Fibroblast of villous mesenchyme (primary cell): ENCODE measurements at regions not wholly inside any gene's neighbourhood (a gene's known extent, or its start where the extent isn't known, plus 50 kb on each side); places are given as distances from the start of the nearest gene placed in this dataset.
"Not testable (repeated sequence)": the region's sequence is repeated elsewhere in the genome, so short reads cannot be mapped to it uniquely, and the experiment has no call there.

ENCODE experiments used
- DNase-seq: peaks from one replicate; pipeline ENCODE4 v3.0.0-alpha.2; 2010; ENCODE audit warnings: low read depth
- H3K4me3 ChIP-seq: 2 replicates; pipeline ENCODE4 v1.5.1; 2011; ENCODE audit warnings: low read depth, mild to moderate bottlenecking, low read length
- CTCF ChIP-seq: IDR thresholded peaks from 2 replicates; pipeline ENCODE4 v1.5.1; 2012; ENCODE audit warnings: low read depth, mild to moderate bottlenecking, low read length; ENCODE audit not compliant: insufficient read depth

- TF ChIP-seq CTCF = no peak
- no peak for DNase-seq
- no peak overlapping the region for H3K4me3 ChIP-seq
Observed at GRCh38 chr11:122404571-122404970, 251.0 kb upstream of the UBASH3B start.

- H3K4me3 ChIP-seq = not testable (repeated sequence)
- peak; percentile 18 for DNase-seq
Observed at GRCh38 chr11:122401581-122401980, 253.9 kb upstream of the UBASH3B start.

- no peak for DNase-seq
- TF ChIP-seq CTCF = no peak
- no peak overlapping the region for H3K4me3 ChIP-seq
Observed at GRCh38 chr11:122399375-122399774, 256.1 kb upstream of the UBASH3B start.

DNA sequence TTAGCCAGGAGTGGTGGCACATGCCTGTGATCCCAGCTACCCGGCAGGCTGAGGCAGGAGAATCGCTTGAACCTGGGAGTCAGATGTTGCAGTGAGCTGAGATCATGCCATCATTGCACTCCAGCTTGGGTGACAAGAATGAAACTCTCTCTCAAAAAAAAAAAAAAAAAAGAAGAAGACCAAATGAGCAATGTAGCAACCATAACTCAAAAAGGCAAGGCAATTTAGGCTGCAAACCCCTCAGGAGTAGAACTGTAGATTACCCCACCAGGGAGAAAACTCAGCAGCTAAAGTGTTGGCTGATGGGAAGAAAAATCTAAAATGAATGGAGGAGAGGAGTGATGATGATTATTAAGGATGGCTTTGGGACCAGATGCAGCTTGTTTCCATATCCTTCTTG lies 256.7 kb upstream of the UBASH3B start:
- H3K4me3 ChIP-seq = no peak overlapping the region
- no peak for TF ChIP-seq CTCF
- no peak for DNase-seq

DNA sequence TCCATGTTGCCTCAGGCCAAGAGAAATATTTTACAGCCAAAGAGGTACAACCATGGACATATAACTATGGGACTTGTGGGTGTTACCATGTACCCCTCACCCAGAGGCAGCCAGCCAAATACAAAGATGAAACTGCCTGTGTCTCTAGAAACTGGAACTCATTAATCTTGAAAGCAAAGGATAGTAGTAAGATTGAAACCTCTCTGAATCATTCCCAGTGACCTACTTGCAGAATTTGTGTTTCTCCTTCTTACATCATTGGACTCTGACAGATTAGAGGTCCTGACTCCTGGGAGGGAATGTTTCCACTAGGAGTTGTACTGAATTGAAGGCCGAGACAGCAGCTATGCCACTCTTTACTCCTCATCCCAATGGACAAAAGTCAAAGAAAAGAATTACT lies 257.4 kb upstream of the UBASH3B start:
- H3K4me3 ChIP-seq = no peak overlapping the region
- no peak for TF ChIP-seq CTCF
- DNase-seq = no peak

DNA sequence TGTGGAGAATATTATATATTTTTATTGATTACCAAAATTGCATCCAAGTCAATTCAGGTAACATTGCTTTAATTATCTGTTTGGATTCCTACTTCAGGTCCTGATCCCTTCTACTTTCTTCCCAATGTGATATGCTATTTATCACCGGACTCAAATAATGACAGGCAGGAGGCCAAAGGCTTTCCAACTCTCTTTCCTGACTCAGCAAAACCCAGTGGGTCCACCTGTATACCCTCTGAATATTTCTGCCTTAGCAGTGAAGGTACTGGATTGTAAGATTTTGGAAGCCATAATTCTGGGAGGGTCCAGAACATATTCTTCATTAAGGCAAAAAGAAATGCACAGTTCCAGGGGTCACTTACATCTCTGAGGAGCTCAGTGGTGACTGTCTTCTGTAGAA lies 260.2 kb upstream of the UBASH3B start:
- H3K4me3 ChIP-seq = no peak overlapping the region
- no peak for TF ChIP-seq CTCF
- no peak for DNase-seq

GRCh38 chr11:122394313-122394712 lies 261.2 kb upstream of the UBASH3B start:
- H3K4me3 ChIP-seq = no peak overlapping the region
- no peak for DNase-seq
- no peak for TF ChIP-seq CTCF

DNA sequence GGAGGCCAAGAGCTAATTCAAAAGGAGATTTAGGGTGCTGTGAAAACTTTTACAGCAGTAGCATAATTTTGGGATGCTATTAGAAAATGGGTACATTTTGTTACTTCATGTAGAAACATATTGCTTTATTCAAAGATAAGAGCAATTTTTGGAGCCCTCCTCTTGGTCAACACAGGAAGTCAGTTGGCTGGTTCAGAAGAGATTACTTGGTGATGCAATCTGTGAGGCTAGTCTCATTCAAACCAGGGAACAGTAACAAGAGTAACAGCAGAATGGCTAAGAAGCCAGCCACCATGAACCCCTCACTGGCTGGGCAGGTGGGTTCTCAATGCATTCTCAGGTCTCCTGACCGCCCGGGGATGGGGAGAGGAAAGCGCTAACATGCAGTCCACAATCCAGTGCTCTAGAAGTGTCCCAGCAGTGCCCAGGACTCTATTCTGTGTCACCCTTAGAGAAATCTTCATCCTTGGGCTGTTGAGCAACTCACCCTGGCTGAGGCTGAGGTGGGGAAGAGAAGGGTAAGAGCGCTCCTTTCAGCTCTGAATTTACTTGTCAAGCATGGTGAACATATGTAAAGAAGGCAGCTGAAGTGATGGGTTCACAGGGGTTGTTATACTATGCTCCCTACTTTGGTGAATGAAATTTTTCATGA lies 262.2 kb upstream of the UBASH3B start:
- H3K4me3 ChIP-seq = no peak overlapping the region
- peak; percentile 7 for DNase-seq
- no peak for TF ChIP-seq CTCF
